GM12873 (cell line): ENCODE measurements at regions not wholly inside any gene's neighbourhood (a gene's known extent, or its start where the extent isn't known, plus 50 kb on each side); places are given as distances from the start of the nearest gene placed in this dataset.

Experiments
- CTCF ChIP-seq: IDR thresholded peaks from 2 replicates; pipeline ENCODE4 v1.5.1; 2012; ENCODE audit warnings: low read depth, mild to moderate bottlenecking, moderate library complexity, low read length, control low read depth; ENCODE audit not compliant: insufficient read depth; ENCODE audit errors: missing control alignments

GRCh38 chr4:19720610-19721009 is 531.1 kb upstream of the SLIT2 start:
- no peak for TF ChIP-seq CTCF

GRCh38 chr4:19720190-19720589 is 531.5 kb upstream of the SLIT2 start:
- TF ChIP-seq CTCF = no peak

GRCh38 chr4:19711871-19712270 is 539.8 kb upstream of the SLIT2 start:
- no peak for TF ChIP-seq CTCF

GRCh38 chr4:19707876-19708275 is 543.8 kb upstream of the SLIT2 start:
- no peak for TF ChIP-seq CTCF

GRCh38 chr4:19703391-19703790 is 548.3 kb upstream of the SLIT2 start:
- no peak for TF ChIP-seq CTCF

GRCh38 chr4:19700992-19701391 is 550.7 kb upstream of the SLIT2 start:
- no peak for TF ChIP-seq CTCF

GRCh38 chr4:19698961-19699360 is 552.7 kb upstream of the SLIT2 start:
- TF ChIP-seq CTCF = no peak
